ENCODE measurements at regions not wholly inside any gene's neighbourhood (a gene's known extent, or its start where the extent isn't known, plus 50 kb on each side); places are given as distances from the start of the nearest gene placed in this dataset.
A peak's percentile ranks its signal among the peaks of the same experiment; 100 is the strongest.

- Histone ChIP-seq H3K27me3 (no peaks in the 10 kb centered on the region), H3K27ac (no peak overlapping the region), H3K9me3 (no peaks in the 10 kb centered on the region), H3K4me3 (no peak overlapping the region), H3K4me1 (peaks cover 57% of the 10 kb centered on the region), H3K36me3 (peaks cover 13% of the 10 kb centered on the region)
- ATAC-seq (no peak), DNase-seq (no peak)
- TF ChIP-seq CTCF (IDR thresholded peaks at IDR 0.05) = no peak
- intact Hi-C loops (cut with DNase I) = loop anchor here (10.0 kb wide), 1 partner anchor 129 kb away; no protein-coding TSS in a partner anchor
Observed at GRCh38 chr6:71386215-71386614, 97.6 kb downstream of the OGFRL1 start.

GRCh38 chr6:71387179-71387578 lies 98.6 kb downstream of the OGFRL1 start:
- no peaks in the 10 kb centered on the region for H3K27me3 ChIP-seq
- H3K27ac ChIP-seq = peak overlapping the region; percentile 66
- peaks cover 57% of the 10 kb centered on the region for H3K4me1 ChIP-seq
- ATAC-seq (peak; percentile 43), DNase-seq (no peak)
- intact Hi-C loops (cut with DNase I) = loop anchor here (10.0 kb wide), 1 partner anchor 128 kb away; no protein-coding TSS in a partner anchor
- no peaks in the 10 kb centered on the region for H3K9me3 ChIP-seq
- no peak overlapping the region for H3K4me3 ChIP-seq
- peaks cover 13% of the 10 kb centered on the region for H3K36me3 ChIP-seq
- TF ChIP-seq CTCF (IDR thresholded peaks at IDR 0.05) = no peak

- Histone ChIP-seq H3K27me3 (no peaks in the 10 kb centered on the region), H3K4me1 (peaks cover 66% of the 10 kb centered on the region), H3K9me3 (no peaks in the 10 kb centered on the region), H3K36me3 (peaks cover 4% of the 10 kb centered on the region), H3K4me3 (no peak overlapping the region), H3K27ac (peak overlapping the region; percentile 66)
- DNase-seq = no peak
- intact Hi-C loops (cut with DNase I) = loop anchor here (10.0 kb wide), 1 partner anchor 127 kb away; no protein-coding TSS in a partner anchor
- no peak for TF ChIP-seq CTCF (IDR thresholded peaks at IDR 0.05)
- no peak for ATAC-seq
Observed at GRCh38 chr6:71388068-71388744, 99.6 kb downstream of the OGFRL1 start.

GRCh38 chr6:71388856-71389527 lies 100.4 kb downstream of the OGFRL1 start:
- TF ChIP-seq CTCF (IDR thresholded peaks at IDR 0.05) = no peak
- Histone ChIP-seq H3K36me3 (no peaks in the 10 kb centered on the region), H3K27ac (peak overlapping the region; percentile 66), H3K4me1 (peaks cover 70% of the 10 kb centered on the region), H3K27me3 (no peaks in the 10 kb centered on the region), H3K9me3 (no peaks in the 10 kb centered on the region), H3K4me3 (no peak overlapping the region)
- peak; percentile 70 for ATAC-seq
- intact Hi-C loops (cut with DNase I) = loop anchor here (10.0 kb wide), 1 partner anchor 126 kb away; no protein-coding TSS in a partner anchor
- DNase-seq = no peak

GRCh38 chr6:71391126-71391525 lies 102.5 kb downstream of the OGFRL1 start:
- intact Hi-C loops (cut with DNase I) = no loop called here
- Histone ChIP-seq H3K27ac (peak overlapping the region; percentile 3), H3K36me3 (no peaks in the 10 kb centered on the region), H3K9me3 (no peaks in the 10 kb centered on the region), H3K27me3 (no peaks in the 10 kb centered on the region), H3K4me3 (no peak overlapping the region), H3K4me1 (peaks cover 69% of the 10 kb centered on the region)
- no peak for TF ChIP-seq CTCF (IDR thresholded peaks at IDR 0.05)
- ATAC-seq (peak; percentile 7), DNase-seq (no peak)

All from upper lobe of right lung (tissue), 1 donor.